Immature natural killer cell (primary cell): ENCODE measurements at regions not wholly inside any gene's neighbourhood (a gene's known extent, or its start where the extent isn't known, plus 50 kb on each side); places are given as distances from the start of the nearest gene placed in this dataset.
"Not testable (repeated sequence)": the region's sequence is repeated elsewhere in the genome, so short reads cannot be mapped to it uniquely, and the experiment has no call there.

Source experiments
- DNase-seq, 3 donors: peaks; one replicate each; pipeline ENCODE4 v3.0.0; 2022; ENCODE audit warnings: mixed read lengths in 1 of 3
- H3K27ac Mint-ChIP-seq, 6 donors: one replicate each; pipeline ENCODE4 v1.8.0; 2020; ENCODE audit warnings: mixed read lengths in 6 of 6, mild to moderate bottlenecking in 5 of 6, inconsistent platforms in 4 of 6, moderate library complexity in 3 of 6
- H3K27me3 Mint-ChIP-seq, 3 donors: one replicate each; pipeline ENCODE4 v1.8.0; 2020 to 2021; ENCODE audit warnings: low read depth in 3 of 3, mild to moderate bottlenecking in 3 of 3, mixed read lengths in 3 of 3, moderate library complexity in 3 of 3, inconsistent platforms in 1 of 3
- H3K36me3 Mint-ChIP-seq, 3 donors: one replicate each; pipeline ENCODE4 v1.8.0; 2020; ENCODE audit warnings: mixed read lengths in 3 of 3, inconsistent platforms in 2 of 3, mild to moderate bottlenecking in 2 of 3
- H3K4me1 Mint-ChIP-seq, 2 donors: one replicate each; pipeline ENCODE4 v1.8.0; 2020; ENCODE audit warnings: inconsistent platforms in 2 of 2, mild to moderate bottlenecking in 2 of 2, mixed read lengths in 2 of 2, moderate library complexity in 1 of 2
- H3K4me3 Mint-ChIP-seq, 5 donors: one replicate each; pipeline ENCODE4 v1.8.0; 2020; ENCODE audit warnings: mild to moderate bottlenecking in 5 of 5, mixed read lengths in 5 of 5, inconsistent platforms in 3 of 5, moderate library complexity in 3 of 5
- H3K9me3 Mint-ChIP-seq, 6 donors: one replicate each; pipeline ENCODE4 v1.8.0; 2020; ENCODE audit warnings: mild to moderate bottlenecking in 6 of 6, mixed read lengths in 6 of 6, inconsistent platforms in 4 of 6, moderate library complexity in 3 of 6

DNA sequence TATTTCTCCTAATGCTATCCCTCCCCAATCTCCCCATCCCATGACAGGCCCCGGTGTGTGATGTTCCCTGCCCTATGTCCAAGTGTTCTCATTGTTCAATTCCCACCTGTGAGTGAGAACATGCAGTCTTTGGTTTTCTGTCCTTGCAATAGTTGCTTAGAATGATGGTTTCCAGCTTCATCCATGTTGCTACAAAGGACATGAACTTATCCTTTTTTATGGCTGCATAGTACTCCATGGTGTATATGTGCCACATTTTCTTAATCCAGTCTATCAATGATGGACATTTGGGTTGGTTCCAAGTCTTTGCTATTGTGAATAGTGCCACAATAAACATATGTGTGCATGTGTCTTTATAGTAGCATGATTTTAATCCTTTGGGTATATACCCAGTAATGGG, 51.3 kb upstream of the RIOK2 start:
- not testable (repeated sequence) for H3K9me3 Mint-ChIP-seq, H3K36me3 Mint-ChIP-seq, DNase-seq, H3K4me3 Mint-ChIP-seq, H3K27me3 Mint-ChIP-seq, H3K4me1 Mint-ChIP-seq, H3K27ac Mint-ChIP-seq

- no peak for DNase-seq
- H3K9me3 Mint-ChIP-seq = no peaks in the 10 kb centered on the region
Measured at GRCh38 chr5:97242341-97242740, 59.3 kb upstream of the RIOK2 start.

GRCh38 chr5:97243353-97243752, 60.3 kb upstream of the RIOK2 start:
- peaks cover 0 to 1% (median 0%) of the 10 kb centered on the region in 6 donors for H3K9me3 Mint-ChIP-seq
- no peaks in the 10 kb centered on the region for H3K36me3 Mint-ChIP-seq
- no peak overlapping the region for H3K4me3 Mint-ChIP-seq
- no peak overlapping the region for H3K27ac Mint-ChIP-seq
- peaks cover 0 to 6% (median 4%) of the 10 kb centered on the region in 3 donors for H3K27me3 Mint-ChIP-seq
- no peaks in the 10 kb centered on the region for H3K4me1 Mint-ChIP-seq
- no peak for DNase-seq

More at GRCh38 chr5:97242341-97242740, 59.3 kb upstream of the RIOK2 start:
- no peak overlapping the region for H3K4me3 Mint-ChIP-seq
- no peaks in the 10 kb centered on the region for H3K36me3 Mint-ChIP-seq
- H3K27me3 Mint-ChIP-seq = peaks cover 0 to 6% (median 4%) of the 10 kb centered on the region in 3 donors
- no peak overlapping the region for H3K27ac Mint-ChIP-seq
- no peaks in the 10 kb centered on the region for H3K4me1 Mint-ChIP-seq

- DNase-seq = no peak
- H3K4me1 Mint-ChIP-seq = no peaks in the 10 kb centered on the region
- peaks cover 0 to 7% (median 0%) of the 10 kb centered on the region in 6 donors for H3K9me3 Mint-ChIP-seq
- H3K4me3 Mint-ChIP-seq = no peak overlapping the region
- no peak overlapping the region for H3K27ac Mint-ChIP-seq
- peaks cover 2 to 6% (median 4%) of the 10 kb centered on the region in 3 donors for H3K27me3 Mint-ChIP-seq
- no peaks in the 10 kb centered on the region for H3K36me3 Mint-ChIP-seq
Measured at GRCh38 chr5:97245386-97245785, 62.3 kb upstream of the RIOK2 start.

GRCh38 chr5:97250113-97250512, 67.1 kb upstream of the RIOK2 start:
- Mint-ChIP-seq H3K4me1 (no peaks in the 10 kb centered on the region), H3K27me3 (peaks cover 0 to 5% (median 0%) of the 10 kb centered on the region in 3 donors), H3K27ac (peak overlapping the region in 1 of 6 donors; percentile 1), H3K9me3 (peaks cover 0 to 7% (median 1%) of the 10 kb centered on the region in 6 donors), H3K36me3 (no peaks in the 10 kb centered on the region), H3K4me3 (no peak overlapping the region)
- DNase-seq = no peak

- Mint-ChIP-seq H3K9me3 (peaks cover 2 to 17% (median 5%) of the 10 kb centered on the region in 6 donors), H3K4me1 (no peaks in the 10 kb centered on the region), H3K27me3 (peaks cover 0 to 1% (median 0%) of the 10 kb centered on the region in 3 donors), H3K4me3 (no peak overlapping the region), H3K27ac (no peak overlapping the region), H3K36me3 (no peaks in the 10 kb centered on the region)
- DNase-seq = no peak
Measured at GRCh38 chr5:97266076-97266475, 83.0 kb upstream of the RIOK2 start.

GRCh38 chr5:97266576-97266975, 83.5 kb upstream of the RIOK2 start:
- DNase-seq = no peak
- H3K36me3 Mint-ChIP-seq = no peaks in the 10 kb centered on the region
- peaks cover 0 to 1% (median 0%) of the 10 kb centered on the region in 3 donors for H3K27me3 Mint-ChIP-seq
- no peak overlapping the region for H3K27ac Mint-ChIP-seq
- no peaks in the 10 kb centered on the region for H3K4me1 Mint-ChIP-seq
- no peak overlapping the region for H3K4me3 Mint-ChIP-seq
- H3K9me3 Mint-ChIP-seq = peaks cover 5 to 18% (median 9%) of the 10 kb centered on the region in 6 donors

DNA sequence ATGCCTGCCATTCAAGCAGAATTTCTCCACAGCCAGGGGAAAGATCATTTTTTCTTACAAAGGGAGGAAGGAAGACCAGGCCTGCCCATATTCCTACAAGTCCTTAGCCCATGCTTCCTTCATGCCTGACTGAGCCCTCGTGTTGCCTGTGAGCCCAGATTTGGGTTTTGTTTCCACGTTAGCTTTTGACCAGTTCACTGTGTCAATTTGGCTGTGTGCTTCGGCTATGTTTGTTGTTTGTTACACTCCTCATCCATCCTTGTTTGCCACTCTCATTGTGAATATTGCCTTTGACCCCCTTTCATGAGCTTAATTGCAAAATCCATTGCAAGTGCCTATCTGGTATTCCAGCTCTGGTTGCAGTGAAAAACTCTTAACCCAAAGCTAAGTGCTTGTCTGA, 84.7 kb upstream of the RIOK2 start:
- Mint-ChIP-seq H3K9me3 (peaks cover 5 to 28% (median 11%) of the 10 kb centered on the region in 6 donors), H3K27ac (no peak overlapping the region), H3K4me3 (no peak overlapping the region), H3K4me1 (no peaks in the 10 kb centered on the region), H3K27me3 (peaks cover 0 to 1% (median 1%) of the 10 kb centered on the region in 3 donors), H3K36me3 (no peaks in the 10 kb centered on the region)
- DNase-seq = no peak

DNA sequence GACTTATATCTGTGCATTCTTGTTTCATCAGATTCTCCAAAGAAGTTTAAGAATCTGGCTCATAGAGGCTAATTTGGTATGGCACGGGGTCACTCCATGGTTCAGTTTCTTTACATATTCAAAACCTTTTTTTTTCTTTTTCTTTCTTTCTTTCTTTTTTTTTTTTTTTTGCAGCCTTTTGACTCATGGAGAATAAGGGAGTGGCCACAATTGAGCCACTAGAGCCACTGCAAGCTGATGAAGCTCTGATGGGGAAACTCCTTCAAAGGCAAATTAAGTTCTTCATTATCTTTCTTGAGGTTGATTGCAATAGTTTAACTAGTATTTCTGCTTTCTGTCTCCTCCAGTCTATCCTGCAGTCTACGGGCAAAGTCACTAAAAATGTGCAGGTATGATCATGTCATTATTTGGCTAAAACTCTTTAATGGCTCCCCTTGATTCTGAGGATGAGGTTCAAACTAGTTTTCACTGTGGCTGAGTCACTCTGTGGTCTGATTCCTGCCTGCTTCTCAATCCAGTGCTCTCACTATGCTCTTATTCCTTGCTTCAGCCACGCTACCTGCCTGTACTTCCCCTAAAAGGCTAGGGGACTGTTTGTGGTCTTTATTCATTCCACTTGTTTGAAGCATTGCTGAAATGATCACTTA, 93.5 kb upstream of the RIOK2 start:
- DNase-seq = no peak
- H3K36me3 Mint-ChIP-seq = peaks cover 0 to 7% (median 0%) of the 10 kb centered on the region in 3 donors
- H3K9me3 Mint-ChIP-seq = peaks cover 2 to 42% (median 15%) of the 10 kb centered on the region in 6 donors
- H3K4me1 Mint-ChIP-seq = no peaks in the 10 kb centered on the region
- H3K27me3 Mint-ChIP-seq = peaks cover 0 to 2% (median 1%) of the 10 kb centered on the region in 3 donors
- H3K27ac Mint-ChIP-seq = no peak overlapping the region
- H3K4me3 Mint-ChIP-seq = no peak overlapping the region

DNA sequence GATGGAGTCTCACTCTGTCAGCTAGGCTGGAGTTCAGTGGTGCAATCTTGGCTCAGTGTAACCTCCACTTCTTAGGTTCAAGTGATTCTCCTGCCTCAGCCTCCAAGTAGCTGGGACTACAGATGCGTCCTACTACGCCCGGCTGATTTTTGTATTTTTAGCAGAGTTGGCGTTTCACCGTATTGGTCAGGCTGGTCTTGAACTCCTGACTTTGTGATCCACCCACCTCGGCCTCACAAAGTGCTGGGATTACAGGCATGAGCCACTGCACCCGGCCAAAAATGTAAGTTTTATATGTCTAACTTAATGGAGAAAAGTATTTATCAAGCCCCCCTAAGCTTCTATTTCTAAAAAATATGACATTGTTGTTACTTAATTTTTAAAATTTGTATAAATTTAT, 98.2 kb upstream of the RIOK2 start:
- peaks cover 6 to 46% (median 15%) of the 10 kb centered on the region in 6 donors for H3K9me3 Mint-ChIP-seq

GRCh38 chr5:97297063-97297703, 114.1 kb upstream of the RIOK2 start:
- Mint-ChIP-seq H3K27me3 (peaks cover 0 to 2% (median 1%) of the 10 kb centered on the region in 3 donors), H3K27ac (no peak overlapping the region), H3K4me3 (no peak overlapping the region), H3K36me3 (no peaks in the 10 kb centered on the region), H3K4me1 (no peaks in the 10 kb centered on the region), H3K9me3 (peaks cover 2 to 15% (median 11%) of the 10 kb centered on the region in 6 donors)
- no peak for DNase-seq

More for the DNA sequence above, 98.2 kb upstream of the RIOK2 start:
- H3K27ac Mint-ChIP-seq = no peak overlapping the region
- DNase-seq = no peak
- no peak overlapping the region for H3K4me3 Mint-ChIP-seq
- H3K36me3 Mint-ChIP-seq = peaks cover 3 to 5% (median 3%) of the 10 kb centered on the region in 3 donors
- H3K27me3 Mint-ChIP-seq = peaks cover 0 to 1% (median 0%) of the 10 kb centered on the region in 3 donors
- H3K4me1 Mint-ChIP-seq = no peaks in the 10 kb centered on the region

DNA sequence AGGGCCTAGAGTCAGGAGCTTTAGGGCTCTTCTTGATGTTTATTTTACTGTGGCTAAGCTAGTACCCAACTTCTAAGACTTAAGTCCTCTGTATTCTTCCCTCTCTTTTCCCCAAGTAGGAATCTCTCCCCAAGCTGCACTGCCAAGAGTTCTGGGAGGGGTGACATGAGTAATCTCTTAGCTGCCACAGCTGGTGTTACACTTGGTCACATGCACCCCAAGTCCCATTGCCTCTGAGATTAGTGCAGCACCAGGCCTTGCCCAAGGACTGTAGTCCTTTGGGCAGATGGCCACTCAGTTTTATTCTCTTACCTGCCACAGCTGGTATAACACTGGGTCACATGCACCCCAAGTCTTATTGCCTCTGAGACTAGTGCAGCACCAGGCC, 114.7 kb upstream of the RIOK2 start:
- Mint-ChIP-seq H3K4me3 (peak overlapping the region in 1 of 5 donors; percentile 27), H3K9me3 (peaks cover 1 to 20% (median 10%) of the 10 kb centered on the region in 6 donors), H3K4me1 (no peaks in the 10 kb centered on the region), H3K36me3 (no peaks in the 10 kb centered on the region), H3K27me3 (peaks cover 0 to 1% (median 0%) of the 10 kb centered on the region in 3 donors), H3K27ac (no peak overlapping the region)
- DNase-seq = no peak

GRCh38 chr5:97301181-97301580, 118.1 kb upstream of the RIOK2 start:
- not testable (repeated sequence) for H3K4me3 Mint-ChIP-seq, H3K4me1 Mint-ChIP-seq, H3K27me3 Mint-ChIP-seq, H3K27ac Mint-ChIP-seq, DNase-seq, H3K36me3 Mint-ChIP-seq
- H3K9me3 Mint-ChIP-seq = peaks cover 1 to 21% (median 12%) of the 10 kb centered on the region in 6 donors

- DNase-seq = no peak
- Mint-ChIP-seq H3K9me3 (peaks cover 21 to 43% (median 27%) of the 10 kb centered on the region in 6 donors), H3K4me1 (no peaks in the 10 kb centered on the region), H3K36me3 (no peaks in the 10 kb centered on the region), H3K27me3 (peaks cover 0 to 2% (median 0%) of the 10 kb centered on the region in 3 donors), H3K27ac (no peak overlapping the region), H3K4me3 (no peak overlapping the region)
Measured at GRCh38 chr5:97338729-97339128, 155.7 kb upstream of the RIOK2 start.
